Neural progenitor cell (in vitro differentiated cells): ENCODE measurements at regions not wholly inside any gene's neighbourhood (a gene's known extent, or its start where the extent isn't known, plus 50 kb on each side); places are given as distances from the start of the nearest gene placed in this dataset.

Experiments
- DNase-seq: peaks from one replicate; pipeline ENCODE4 v3.0.0-alpha.2; 2016; ENCODE audit warnings: low spot score
- H2AFZ ChIP-seq: fragments of 200-600 bp; sonication (generic); replicated peaks from 2 replicates; pipeline ENCODE4 v1.6.1; 2016; ENCODE audit warnings: antibody characterized with exemption
- H3F3A ChIP-seq: fragments of 200-600 bp; sonication (generic); 2 replicates; pipeline ENCODE4 v1.6.1; 2016; ENCODE audit warnings: antibody characterized with exemption, low read depth
- H3K27ac ChIP-seq: fragments of 200-600 bp; sonication (generic); 2 replicates; pipeline ENCODE4 v1.5.1; 2016; ENCODE audit warnings: mild to moderate bottlenecking
- H3K27me3 ChIP-seq: fragments of 200-600 bp; sonication (generic); 2 replicates; pipeline ENCODE4 v1.6.1; 2016; ENCODE audit warnings: mild to moderate bottlenecking, moderate library complexity
- H3K36me3 ChIP-seq: fragments of 200-600 bp; sonication (generic); 2 replicates; pipeline ENCODE4 v1.5.1; 2016
- H3K4me1 ChIP-seq: fragments of 200-600 bp; sonication (generic); 2 replicates; pipeline ENCODE4 v1.6.1; 2016; ENCODE audit warnings: mixed run types
- H3K4me2 ChIP-seq: fragments of 200-600 bp; sonication (generic); 2 replicates; pipeline ENCODE4 v1.6.1; 2016
- H3K4me3 ChIP-seq: fragments of 200-600 bp; sonication (generic); 2 replicates; pipeline ENCODE4 v1.5.1; 2016
- H3K79me2 ChIP-seq: fragments of 200-600 bp; sonication (generic); 2 replicates; pipeline ENCODE4 v1.6.1; 2016; ENCODE audit warnings: low read depth
- H3K9ac ChIP-seq: fragments of 200-600 bp; sonication (generic); 2 replicates; pipeline ENCODE4 v1.6.1; 2016
- H3K9me3 ChIP-seq: fragments of 200-600 bp; sonication (generic); 2 replicates; pipeline ENCODE4 v1.5.1; 2016; ENCODE audit warnings: low read depth
- H4K20me1 ChIP-seq: fragments of 200-600 bp; sonication (generic); 2 replicates; pipeline ENCODE4 v1.6.1; 2016; ENCODE audit warnings: low read depth
- H3K27ac Mint-ChIP-seq: 3 replicates; pipeline ENCODE4 v1.8.0; 2021; ENCODE audit warnings: mixed read lengths
- H3K27me3 Mint-ChIP-seq: 2 replicates; pipeline ENCODE4 v1.8.0; 2022; ENCODE audit warnings: low read depth, mild to moderate bottlenecking, inconsistent platforms, moderate library complexity, mixed read lengths; ENCODE audit not compliant: insufficient read depth
- H3K36me3 Mint-ChIP-seq: 3 replicates; pipeline ENCODE4 v1.8.0; 2021; ENCODE audit warnings: mixed read lengths
- H3K4me1 Mint-ChIP-seq: 3 replicates; pipeline ENCODE4 v1.8.0; 2021; ENCODE audit warnings: mixed read lengths
- H3K4me3 Mint-ChIP-seq: 3 replicates; pipeline ENCODE4 v1.8.0; 2021; ENCODE audit warnings: mild to moderate bottlenecking, moderate library complexity, mixed read lengths
- H3K9me3 Mint-ChIP-seq: 3 replicates; pipeline ENCODE4 v1.8.0; 2020; ENCODE audit warnings: mixed read lengths
- CTCF ChIP-seq: fragments of 200-600 bp; sonication (generic); IDR thresholded peaks from 2 replicates; pipeline ENCODE4 v1.5.1; 2017; ENCODE audit warnings: antibody characterized with exemption, mild to moderate bottlenecking
- EZH2 ChIP-seq: fragments of 200-600 bp; sonication (generic); IDR thresholded peaks from 2 replicates; pipeline ENCODE4 v1.6.1; 2017; ENCODE audit warnings: antibody characterized with exemption, mild to moderate bottlenecking, moderate library complexity
- EZH2phosphoT487 ChIP-seq: fragments of 200-600 bp; sonication (generic); IDR thresholded peaks from 2 replicates; pipeline ENCODE4 v1.6.1; 2017; ENCODE audit warnings: antibody characterized with exemption

GRCh38 chr12:30438601-30439041, 257.0 kb downstream of the IPO8 start:
- H2AFZ ChIP-seq = no peak overlapping the region
- no peaks in the 10 kb centered on the region for H3K27me3 ChIP-seq
- H3K27ac ChIP-seq = no peak overlapping the region
- H3K36me3 ChIP-seq = no peaks in the 10 kb centered on the region
- H3K79me2 ChIP-seq = no peaks in the 10 kb centered on the region
- peaks cover 14% of the 10 kb centered on the region for H3K4me1 Mint-ChIP-seq
- no peaks in the 10 kb centered on the region for H3K9me3 ChIP-seq
- TF ChIP-seq CTCF = no peak
- no peak for TF ChIP-seq EZH2phosphoT487
- no peak for TF ChIP-seq EZH2
- no peaks in the 10 kb centered on the region for H3F3A ChIP-seq
- H3K4me3 Mint-ChIP-seq = no peak overlapping the region
- H3K4me1 ChIP-seq = no peaks in the 10 kb centered on the region
- peaks cover 4% of the 10 kb centered on the region for H3K27me3 Mint-ChIP-seq
- no peak overlapping the region for H3K4me2 ChIP-seq
- H4K20me1 ChIP-seq = no peaks in the 10 kb centered on the region
- H3K36me3 Mint-ChIP-seq = no peaks in the 10 kb centered on the region
- no peak overlapping the region for H3K27ac Mint-ChIP-seq
- no peaks in the 10 kb centered on the region for H3K9me3 Mint-ChIP-seq
- no peak overlapping the region for H3K4me3 ChIP-seq
- no peak for DNase-seq
- no peak overlapping the region for H3K9ac ChIP-seq

GRCh38 chr12:30437616-30438015, 258.1 kb downstream of the IPO8 start:
- no peak overlapping the region for H3K9ac ChIP-seq
- no peaks in the 10 kb centered on the region for H3K4me1 ChIP-seq
- no peaks in the 10 kb centered on the region for H4K20me1 ChIP-seq
- no peak overlapping the region for H3K4me3 ChIP-seq
- Mint-ChIP-seq H3K27me3 (peaks cover 4% of the 10 kb centered on the region), H3K36me3 (no peaks in the 10 kb centered on the region), H3K27ac (no peak overlapping the region), H3K4me3 (no peak overlapping the region), H3K9me3 (no peaks in the 10 kb centered on the region), H3K4me1 (peaks cover 14% of the 10 kb centered on the region)
- H3K36me3 ChIP-seq = no peaks in the 10 kb centered on the region
- H3F3A ChIP-seq = no peaks in the 10 kb centered on the region
- no peak overlapping the region for H3K27ac ChIP-seq
- no peak overlapping the region for H3K4me2 ChIP-seq
- no peaks in the 10 kb centered on the region for H3K27me3 ChIP-seq
- DNase-seq = no peak
- no peak overlapping the region for H2AFZ ChIP-seq
- no peaks in the 10 kb centered on the region for H3K79me2 ChIP-seq
- no peak for TF ChIP-seq EZH2
- TF ChIP-seq EZH2phosphoT487 = no peak
- TF ChIP-seq CTCF = no peak
- no peaks in the 10 kb centered on the region for H3K9me3 ChIP-seq

- Histone ChIP-seq H3K4me2 (no peak overlapping the region), H3K27me3 (no peaks in the 10 kb centered on the region), H3F3A (no peaks in the 10 kb centered on the region), H3K36me3 (no peaks in the 10 kb centered on the region), H3K9ac (no peak overlapping the region), H2AFZ (no peak overlapping the region), H3K4me1 (no peaks in the 10 kb centered on the region), H3K9me3 (no peaks in the 10 kb centered on the region), H3K79me2 (no peaks in the 10 kb centered on the region), H4K20me1 (no peaks in the 10 kb centered on the region), H3K27ac (no peak overlapping the region), H3K4me3 (no peak overlapping the region)
- TF ChIP-seq EZH2 = no peak
- H3K4me3 Mint-ChIP-seq = no peak overlapping the region
- H3K4me1 Mint-ChIP-seq = peaks cover 14% of the 10 kb centered on the region
- H3K9me3 Mint-ChIP-seq = no peaks in the 10 kb centered on the region
- no peaks in the 10 kb centered on the region for H3K36me3 Mint-ChIP-seq
- H3K27ac Mint-ChIP-seq = no peak overlapping the region
- DNase-seq = no peak
- peaks cover 4% of the 10 kb centered on the region for H3K27me3 Mint-ChIP-seq
Observed at GRCh38 chr12:30437044-30437443, 258.6 kb downstream of the IPO8 start.

GRCh38 chr12:30428098-30428497, 267.6 kb downstream of the IPO8 start:
- Histone ChIP-seq H3K4me2 (no peak overlapping the region), H3K4me1 (no peaks in the 10 kb centered on the region), H3K27me3 (no peaks in the 10 kb centered on the region), H3K36me3 (no peaks in the 10 kb centered on the region), H3K4me3 (no peak overlapping the region), H3F3A (no peaks in the 10 kb centered on the region), H3K9ac (no peak overlapping the region), H4K20me1 (no peaks in the 10 kb centered on the region), H3K9me3 (peaks cover 10% of the 10 kb centered on the region), H3K79me2 (no peaks in the 10 kb centered on the region), H2AFZ (no peak overlapping the region), H3K27ac (no peak overlapping the region)
- no peak overlapping the region for H3K27ac Mint-ChIP-seq
- no peak overlapping the region for H3K4me3 Mint-ChIP-seq
- H3K4me1 Mint-ChIP-seq = no peaks in the 10 kb centered on the region
- no peak for DNase-seq
- no peaks in the 10 kb centered on the region for H3K27me3 Mint-ChIP-seq
- no peaks in the 10 kb centered on the region for H3K36me3 Mint-ChIP-seq
- TF ChIP-seq CTCF (no peak), EZH2 (no peak), EZH2phosphoT487 (no peak)
- peaks cover 24% of the 10 kb centered on the region for H3K9me3 Mint-ChIP-seq
